Stimulated activated CD8-positive, alpha-beta memory T cell treated with anti-CD3 and anti-CD28 coated beads, Interleukin-4, amount 100 ng/mL, for 1 hour (primary cell): ENCODE measurements at regions not wholly inside any gene's neighbourhood (a gene's known extent, or its start where the extent isn't known, plus 50 kb on each side); places are given as distances from the start of the nearest gene placed in this dataset.
"Not testable (repeated sequence)": the region's sequence is repeated elsewhere in the genome, so short reads cannot be mapped to it uniquely, and the experiment has no call there.

Experiments
- DNase-seq, 2 donors: peaks; one replicate each; pipeline ENCODE4 v3.0.0-alpha.2; 2020; ENCODE audit warnings: low read depth in 2 of 2, low spot score in 1 of 2

DNA sequence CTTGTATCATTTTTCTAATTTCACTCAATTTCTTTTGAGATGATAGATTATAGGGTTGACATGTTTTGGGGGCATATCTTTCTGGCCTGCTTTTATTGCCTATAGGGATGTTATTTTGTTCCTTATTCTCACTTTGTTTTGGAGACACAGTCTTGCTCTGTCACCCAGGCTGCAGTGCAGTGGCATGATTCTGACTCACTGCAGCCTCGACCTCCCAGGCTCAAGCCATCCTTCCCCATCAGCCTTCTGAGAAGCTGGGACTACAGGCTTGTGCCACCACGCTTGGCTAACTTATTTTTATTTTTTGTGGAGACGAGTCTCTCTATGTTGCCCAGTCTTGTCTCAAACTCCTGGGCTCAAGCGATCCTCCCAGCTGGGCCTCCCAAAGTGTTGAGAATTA lies 72.8 kb upstream of the FAN1 start:
- no peak for DNase-seq

DNA sequence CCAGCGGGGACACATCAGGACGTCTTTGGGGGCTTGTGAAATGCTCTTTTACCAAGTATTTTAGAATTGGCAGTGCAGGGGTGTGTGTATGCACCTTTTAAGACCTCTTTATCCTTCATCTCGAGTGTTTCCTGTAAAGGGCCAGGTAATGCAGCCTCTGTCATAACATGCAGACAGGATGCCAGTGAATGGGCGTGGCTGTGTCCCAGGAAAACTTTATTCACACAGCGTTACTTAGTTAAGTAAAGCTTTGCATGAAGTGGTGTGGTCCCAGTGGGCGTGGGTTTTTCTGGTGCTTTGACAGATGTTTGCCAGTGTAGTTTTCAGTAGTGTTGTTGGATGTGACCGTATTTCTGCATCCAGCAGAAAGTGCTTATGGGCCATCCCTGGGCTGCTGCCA lies 70.3 kb upstream of the FAN1 start:
- peak in 1 of 2 donors; percentile 3 for DNase-seq

DNA sequence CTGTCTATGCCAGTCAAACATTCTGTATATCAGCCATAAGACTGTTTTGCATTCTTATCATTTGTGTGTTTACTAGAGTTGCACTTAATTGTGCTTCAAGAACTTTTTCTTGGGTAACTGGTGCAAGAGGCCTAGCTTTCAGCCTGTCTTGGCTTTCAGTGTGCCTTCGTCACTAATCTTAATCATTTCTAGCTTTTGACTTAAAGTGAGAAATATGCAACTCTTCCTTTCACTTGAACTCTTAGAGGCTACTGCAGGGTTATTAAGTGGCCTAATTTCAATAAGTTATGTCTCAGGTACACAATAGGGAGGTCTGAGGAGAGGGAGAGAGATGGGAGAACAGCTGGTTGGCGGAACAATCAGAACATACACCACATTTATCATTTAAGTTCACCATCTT lies 62.1 kb upstream of the FAN1 start:
- not testable (repeated sequence) for DNase-seq

DNA sequence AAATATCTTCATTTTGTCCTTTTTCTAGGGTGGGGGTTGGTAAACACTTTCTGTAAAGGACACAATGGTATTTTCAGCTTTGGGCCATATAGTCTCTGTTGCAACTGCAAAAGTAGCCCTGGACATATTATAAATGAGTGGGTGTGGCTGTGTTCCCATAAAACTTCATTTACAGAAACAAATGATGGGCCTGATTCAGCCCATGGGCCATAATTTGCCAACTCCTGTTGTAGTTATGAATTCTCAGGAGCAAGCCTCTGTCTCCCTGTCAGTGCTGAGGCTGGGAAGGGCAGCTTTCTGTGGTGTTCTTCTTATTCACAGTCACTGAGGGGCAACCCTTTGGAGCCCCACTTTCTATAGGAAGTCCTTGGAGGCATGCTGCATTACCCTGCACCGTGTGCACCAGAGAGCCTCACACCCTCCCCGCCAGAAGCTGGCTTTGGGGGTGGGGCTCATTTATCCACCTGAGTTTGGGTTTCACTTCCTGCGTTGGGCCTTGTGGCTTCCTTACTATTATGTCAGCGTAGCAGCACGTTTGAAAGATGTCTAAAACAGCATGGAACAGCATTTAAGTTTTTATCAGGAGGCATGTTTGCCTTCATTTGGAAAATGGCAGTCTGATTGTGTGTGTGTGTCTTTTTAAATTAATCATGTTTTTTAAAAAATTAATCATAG lies 60.8 kb upstream of the FAN1 start:
- DNase-seq: peak in 1 of 2 donors; percentile 6

DNA sequence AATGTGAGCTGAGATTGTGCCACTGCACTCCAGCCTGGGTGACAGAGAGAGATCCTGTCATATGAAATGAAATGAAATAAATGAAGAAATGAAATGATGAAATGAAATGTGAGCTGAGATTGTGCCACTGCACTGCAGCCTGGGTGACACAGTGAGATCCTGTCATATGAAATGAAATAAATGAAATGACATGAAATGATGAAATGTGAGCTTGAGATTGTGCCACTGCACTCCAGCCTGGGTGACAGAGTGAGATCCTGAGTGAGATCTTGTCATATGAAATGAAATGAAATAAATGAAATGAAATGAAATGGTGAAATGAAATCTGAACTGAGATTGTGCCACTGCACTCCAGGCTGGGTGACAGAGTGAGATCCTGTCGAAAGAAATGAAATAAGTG lies 58.2 kb upstream of the FAN1 start:
- DNase-seq: not testable (repeated sequence)
